Bronchial epithelial cell (primary cell): ENCODE measurements at regions not wholly inside any gene's neighbourhood (a gene's known extent, or its start where the extent isn't known, plus 50 kb on each side); places are given as distances from the start of the nearest gene placed in this dataset.

Source experiments
- DNase-seq: peaks from one replicate; pipeline ENCODE4 v3.0.0-alpha.2; 2010; ENCODE audit warnings: low read depth
- FAIRE-seq: peaks from 2 replicates; lab custom pipeline; 2011; peaks lifted over from hg19 to GRCh38; lab: Jason Lieb, UNC
- H3K27me3 ChIP-seq: 2 replicates; pipeline ENCODE4 v1.5.1; 2011; ENCODE audit warnings: low read length; ENCODE audit not compliant: control insufficient read depth, insufficient read depth
- H3K36me3 ChIP-seq: 2 replicates; pipeline ENCODE4 v1.5.1; 2011; ENCODE audit warnings: low read length; ENCODE audit not compliant: control insufficient read depth, insufficient read depth
- H3K4me3 ChIP-seq: 2 replicates; pipeline ENCODE4 v1.5.1; 2011; ENCODE audit warnings: mild to moderate bottlenecking, low read depth, low read length, control low read depth
- TF ChIP-seq, protein P1 (sequence below): IDR thresholded peaks from 2 replicates; pipeline ENCODE4 v1.5.1; 2011; ENCODE audit warnings: mild to moderate bottlenecking, moderate library complexity, low read length, control low read depth, inconsistent platforms; ENCODE audit not compliant: insufficient read depth, severe bottlenecking

DNA sequence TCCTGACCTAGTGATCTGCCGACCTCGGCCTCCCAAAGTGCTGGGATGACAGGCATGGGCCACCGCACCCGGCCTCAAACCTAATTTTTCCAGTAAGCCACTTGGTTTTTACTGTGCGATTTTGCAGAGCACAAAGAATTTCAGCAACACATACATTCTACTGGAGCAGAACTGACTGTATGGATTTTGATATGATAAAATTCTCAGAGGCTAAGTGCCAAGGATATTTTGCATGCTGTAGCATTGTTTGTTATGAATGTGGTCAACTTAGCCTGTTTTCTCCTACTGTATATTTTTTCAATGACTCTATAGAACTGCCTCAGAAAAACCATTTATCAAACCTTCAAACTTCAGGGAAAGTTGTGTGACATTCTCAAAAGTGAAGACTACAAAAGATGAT, 89.2 kb downstream of the FAT3 start:
- TF ChIP-seq, protein P1, sequence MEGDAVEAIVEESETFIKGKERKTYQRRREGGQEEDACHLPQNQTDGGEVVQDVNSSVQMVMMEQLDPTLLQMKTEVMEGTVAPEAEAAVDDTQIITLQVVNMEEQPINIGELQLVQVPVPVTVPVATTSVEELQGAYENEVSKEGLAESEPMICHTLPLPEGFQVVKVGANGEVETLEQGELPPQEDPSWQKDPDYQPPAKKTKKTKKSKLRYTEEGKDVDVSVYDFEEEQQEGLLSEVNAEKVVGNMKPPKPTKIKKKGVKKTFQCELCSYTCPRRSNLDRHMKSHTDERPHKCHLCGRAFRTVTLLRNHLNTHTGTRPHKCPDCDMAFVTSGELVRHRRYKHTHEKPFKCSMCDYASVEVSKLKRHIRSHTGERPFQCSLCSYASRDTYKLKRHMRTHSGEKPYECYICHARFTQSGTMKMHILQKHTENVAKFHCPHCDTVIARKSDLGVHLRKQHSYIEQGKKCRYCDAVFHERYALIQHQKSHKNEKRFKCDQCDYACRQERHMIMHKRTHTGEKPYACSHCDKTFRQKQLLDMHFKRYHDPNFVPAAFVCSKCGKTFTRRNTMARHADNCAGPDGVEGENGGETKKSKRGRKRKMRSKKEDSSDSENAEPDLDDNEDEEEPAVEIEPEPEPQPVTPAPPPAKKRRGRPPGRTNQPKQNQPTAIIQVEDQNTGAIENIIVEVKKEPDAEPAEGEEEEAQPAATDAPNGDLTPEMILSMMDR, result no peak

DNA sequence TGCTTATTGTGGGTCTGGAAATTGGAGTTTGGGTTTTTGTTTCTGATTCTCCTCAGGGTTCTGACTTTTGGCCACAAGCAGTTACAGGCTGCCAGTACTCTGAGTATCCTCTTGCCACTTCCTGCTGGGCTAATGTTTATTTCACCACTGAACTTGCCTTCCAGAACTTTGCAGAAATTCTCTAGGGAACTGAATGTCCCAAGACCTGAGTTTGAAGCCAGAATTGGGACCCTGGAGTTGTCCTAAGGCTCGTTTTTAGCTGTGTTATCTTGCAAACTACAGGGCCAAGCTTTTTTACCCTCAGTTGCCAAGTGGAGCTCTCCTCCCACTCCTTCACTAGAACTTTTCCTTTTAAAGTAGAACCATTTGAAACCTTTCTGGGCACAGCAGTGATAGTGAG, 89.9 kb downstream of the FAT3 start:
- DNase-seq (no peak), FAIRE-seq (peak; percentile 28)
- H3K27me3 ChIP-seq, result no peaks in the 10 kb centered on the region
- H3K4me3 ChIP-seq, result no peak overlapping the region
- TF ChIP-seq, protein P1, result no peak
- H3K36me3 ChIP-seq, result no peaks in the 10 kb centered on the region

More for the DNA sequence above, 89.2 kb downstream of the FAT3 start:
- FAIRE-seq (no peak), DNase-seq (no peak)
- no peak overlapping the region for H3K4me3 ChIP-seq
- no peaks in the 10 kb centered on the region for H3K27me3 ChIP-seq
- no peaks in the 10 kb centered on the region for H3K36me3 ChIP-seq

DNA sequence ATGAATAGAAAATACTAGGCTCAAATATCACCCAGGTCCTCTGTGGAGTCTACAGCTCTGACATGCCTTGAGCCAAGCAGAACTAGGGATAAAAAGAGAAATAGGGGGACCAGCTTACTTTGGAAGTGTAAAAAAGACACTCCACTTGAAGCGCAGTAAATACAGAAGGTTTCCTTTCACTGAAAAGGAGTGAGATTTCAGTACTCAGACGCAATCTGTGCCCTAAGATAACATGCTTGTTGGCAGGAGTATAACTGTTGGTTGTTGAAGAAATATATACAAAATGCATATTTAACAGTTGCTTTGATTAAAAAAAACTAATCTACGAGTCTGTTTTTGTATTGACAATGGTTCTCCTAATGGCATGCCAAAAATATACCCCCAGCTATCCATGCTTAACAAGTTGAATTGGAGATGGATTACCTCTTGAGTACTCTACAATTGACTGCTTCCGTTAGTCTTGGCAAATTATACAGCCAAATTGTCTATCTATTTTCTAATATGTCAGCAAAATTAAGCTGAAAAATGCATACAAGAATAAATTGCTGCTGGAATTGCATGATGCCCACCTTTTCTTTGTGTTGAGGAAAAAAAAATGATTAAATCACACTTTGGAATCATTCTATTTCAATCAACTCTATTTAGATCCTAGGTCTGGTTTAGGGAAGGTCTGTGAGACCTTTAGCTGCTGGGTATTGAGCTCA, 91.6 kb downstream of the FAT3 start:
- no peaks in the 10 kb centered on the region for H3K27me3 ChIP-seq
- no peaks in the 10 kb centered on the region for H3K36me3 ChIP-seq
- no peak overlapping the region for H3K4me3 ChIP-seq
- FAIRE-seq, result no peak
- no peak for DNase-seq
- TF ChIP-seq, protein P1, result no peak

DNA sequence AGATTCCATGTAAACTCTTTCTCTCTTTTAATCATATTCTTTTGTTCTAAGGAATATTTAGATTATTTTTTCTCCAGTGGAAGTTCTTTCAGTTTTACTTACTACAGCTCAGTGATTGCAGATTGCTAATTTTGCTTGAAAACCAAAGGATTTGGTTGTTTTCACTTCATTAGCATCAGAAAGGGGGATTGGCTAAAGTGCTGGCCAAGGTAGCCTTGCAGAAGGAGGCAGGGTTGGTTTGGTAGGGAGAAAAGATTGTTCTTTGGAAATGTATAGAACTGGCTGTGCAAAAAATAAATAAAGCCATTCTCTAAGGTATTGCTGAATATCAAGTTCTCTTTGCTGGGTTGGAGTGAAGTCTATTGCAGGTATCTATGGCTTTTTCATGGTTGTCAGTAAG, 92.6 kb downstream of the FAT3 start:
- no peak for FAIRE-seq

DNA sequence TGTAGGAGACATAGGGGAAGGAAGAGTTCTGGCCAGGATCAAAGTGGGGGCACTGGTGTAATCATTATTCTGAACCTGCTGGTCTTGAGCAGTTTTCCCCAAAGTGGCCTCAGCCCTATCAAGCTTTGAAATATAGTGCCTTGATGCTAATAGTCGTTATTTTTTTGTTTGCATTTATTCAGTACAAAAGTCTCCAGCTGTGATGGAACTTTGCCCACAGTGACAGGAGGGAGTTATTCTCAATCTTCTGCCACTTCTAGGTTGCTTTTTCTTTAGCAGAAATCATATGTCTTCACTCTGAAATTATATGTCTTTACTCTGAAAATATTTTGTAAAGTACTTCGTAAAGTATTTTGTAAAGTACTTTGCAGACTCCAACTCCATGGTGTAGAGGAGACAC, 93.1 kb downstream of the FAT3 start:
- Histone ChIP-seq H3K27me3 (no peaks in the 10 kb centered on the region), H3K36me3 (no peaks in the 10 kb centered on the region), H3K4me3 (no peak overlapping the region)
- no peak for FAIRE-seq
- DNase-seq, result no peak
- TF ChIP-seq, protein P1, result no peak

More for the DNA sequence above, 92.6 kb downstream of the FAT3 start:
- no peak for DNase-seq
- TF ChIP-seq, protein P1, result no peak
- Histone ChIP-seq H3K4me3 (no peak overlapping the region), H3K36me3 (no peaks in the 10 kb centered on the region), H3K27me3 (no peaks in the 10 kb centered on the region)

DNA sequence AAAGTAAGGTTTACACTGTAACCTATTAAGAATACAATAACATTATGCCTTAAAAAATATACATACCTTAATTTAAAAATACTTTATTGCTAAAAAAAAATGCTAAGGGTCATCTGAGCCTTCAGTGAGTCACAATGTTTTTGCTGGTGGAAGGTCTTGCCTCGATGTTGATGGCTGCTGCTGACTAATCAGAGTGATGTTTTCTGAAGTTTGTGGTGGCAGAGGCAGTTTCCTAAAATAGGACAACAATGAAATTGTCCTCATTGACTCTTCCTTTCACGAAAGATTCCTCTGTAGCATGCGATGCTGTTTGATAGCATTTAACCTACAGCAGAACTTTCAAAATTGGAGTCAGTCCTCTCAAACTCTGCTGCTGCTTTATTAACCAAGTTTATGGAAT, 97.6 kb downstream of the FAT3 start:
- FAIRE-seq, result no peak
- peak; percentile 32 for DNase-seq
- TF ChIP-seq, protein P1, result no peak
- no peaks in the 10 kb centered on the region for H3K27me3 ChIP-seq
- no peak overlapping the region for H3K4me3 ChIP-seq
- no peaks in the 10 kb centered on the region for H3K36me3 ChIP-seq
